ENCODE measurements at regions not wholly inside any gene's neighbourhood (a gene's known extent, or its start where the extent isn't known, plus 50 kb on each side); places are given as distances from the start of the nearest gene placed in this dataset.

DNA sequence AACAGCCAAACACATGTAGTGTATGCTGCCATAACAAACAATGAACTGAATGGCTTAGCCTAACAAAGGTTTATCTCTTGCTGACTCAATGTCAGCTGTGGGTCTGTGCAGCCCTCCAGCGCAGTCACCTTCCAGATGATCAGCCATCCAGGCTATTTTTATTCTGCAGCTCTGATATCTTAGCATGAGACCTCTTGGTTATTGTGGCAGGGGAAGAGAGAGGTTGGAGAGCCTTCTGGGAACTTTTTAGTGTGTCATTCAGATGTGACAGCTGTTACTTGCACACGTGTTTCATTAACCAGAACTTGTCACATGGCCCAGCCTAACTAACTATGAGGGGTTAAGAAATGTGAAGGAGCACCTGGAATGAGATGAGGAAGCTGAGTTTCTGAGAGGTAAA is 202.5 kb downstream of the DHX35 start:
- TF ChIP-seq, protein P1, sequence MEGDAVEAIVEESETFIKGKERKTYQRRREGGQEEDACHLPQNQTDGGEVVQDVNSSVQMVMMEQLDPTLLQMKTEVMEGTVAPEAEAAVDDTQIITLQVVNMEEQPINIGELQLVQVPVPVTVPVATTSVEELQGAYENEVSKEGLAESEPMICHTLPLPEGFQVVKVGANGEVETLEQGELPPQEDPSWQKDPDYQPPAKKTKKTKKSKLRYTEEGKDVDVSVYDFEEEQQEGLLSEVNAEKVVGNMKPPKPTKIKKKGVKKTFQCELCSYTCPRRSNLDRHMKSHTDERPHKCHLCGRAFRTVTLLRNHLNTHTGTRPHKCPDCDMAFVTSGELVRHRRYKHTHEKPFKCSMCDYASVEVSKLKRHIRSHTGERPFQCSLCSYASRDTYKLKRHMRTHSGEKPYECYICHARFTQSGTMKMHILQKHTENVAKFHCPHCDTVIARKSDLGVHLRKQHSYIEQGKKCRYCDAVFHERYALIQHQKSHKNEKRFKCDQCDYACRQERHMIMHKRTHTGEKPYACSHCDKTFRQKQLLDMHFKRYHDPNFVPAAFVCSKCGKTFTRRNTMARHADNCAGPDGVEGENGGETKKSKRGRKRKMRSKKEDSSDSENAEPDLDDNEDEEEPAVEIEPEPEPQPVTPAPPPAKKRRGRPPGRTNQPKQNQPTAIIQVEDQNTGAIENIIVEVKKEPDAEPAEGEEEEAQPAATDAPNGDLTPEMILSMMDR (IDR thresholded peaks at IDR 0.05), result no peak
- TF ChIP-seq EP300 (IDR thresholded peaks at IDR 0.05), result no peak
- TF ChIP-seq POLR2A (IDR thresholded peaks at IDR 0.05), result no peak
